GM18519 (cell line): ENCODE measurements at regions not wholly inside any gene's neighbourhood (a gene's known extent, or its start where the extent isn't known, plus 50 kb on each side); places are given as distances from the start of the nearest gene placed in this dataset.
A peak's percentile ranks its signal among the peaks of the same experiment; 100 is the strongest.

ENCODE experiments used
- ATAC-seq: cut with Tn5 transposase; IDR thresholded peaks from one replicate; pipeline ENCODE4 v1.9.1; 2021; ENCODE audit warnings: mild to moderate bottlenecking, moderate library complexity; ENCODE audit not compliant: unreplicated experiment, low FRiP score

- peak; percentile 80 for ATAC-seq
Observed at GRCh38 chr2:21422050-21422449, 298.3 kb downstream of the TDRD15 start.

- no peak for ATAC-seq
Observed at GRCh38 chr2:21422724-21423522, 299.2 kb downstream of the TDRD15 start.

- no peak for ATAC-seq
Observed at GRCh38 chr2:21423854-21424253, 300.1 kb downstream of the TDRD15 start.

- no peak for ATAC-seq
Observed at GRCh38 chr2:21424375-21424774, 300.6 kb downstream of the TDRD15 start.

- no peak for ATAC-seq
Observed at GRCh38 chr2:21427606-21428005, 303.8 kb downstream of the TDRD15 start.

- ATAC-seq: no peak
Observed at GRCh38 chr2:21428754-21429153, 305.0 kb downstream of the TDRD15 start.

- no peak for ATAC-seq
Observed at GRCh38 chr2:21429747-21430146, 306.0 kb downstream of the TDRD15 start.

- no peak for ATAC-seq
Observed at GRCh38 chr2:21431078-21431477, 307.3 kb downstream of the TDRD15 start.

GRCh38 chr2:21438949-21439348 lies 315.2 kb downstream of the TDRD15 start:
- ATAC-seq: no peak

- no peak for ATAC-seq
Observed at GRCh38 chr2:21441442-21441841, 317.7 kb downstream of the TDRD15 start.

- no peak for ATAC-seq
Observed at GRCh38 chr2:21443494-21444105, 319.8 kb downstream of the TDRD15 start.

GRCh38 chr2:21449881-21450280 lies 326.1 kb downstream of the TDRD15 start:
- ATAC-seq: no peak

- ATAC-seq: no peak
Observed at GRCh38 chr2:21451403-21451802, 327.6 kb downstream of the TDRD15 start.

GRCh38 chr2:21452263-21452662 lies 328.5 kb downstream of the TDRD15 start:
- ATAC-seq: no peak

GRCh38 chr2:21452678-21453077 lies 328.9 kb downstream of the TDRD15 start:
- no peak for ATAC-seq

GRCh38 chr2:21453723-21454450 lies 330.1 kb downstream of the TDRD15 start:
- no peak for ATAC-seq

- ATAC-seq: no peak
Observed at GRCh38 chr2:21454839-21455238, 331.1 kb downstream of the TDRD15 start.

GRCh38 chr2:21461754-21462240 lies 338.0 kb downstream of the TDRD15 start:
- no peak for ATAC-seq

- ATAC-seq: no peak
Observed at GRCh38 chr2:21466341-21466927, 342.7 kb downstream of the TDRD15 start.

GRCh38 chr2:21467280-21467818 lies 343.6 kb downstream of the TDRD15 start:
- ATAC-seq: no peak

- no peak for ATAC-seq
Observed at GRCh38 chr2:21467910-21468309, 344.1 kb downstream of the TDRD15 start.
